GM18870 (cell line): ENCODE measurements at regions not wholly inside any gene's neighbourhood (a gene's known extent, or its start where the extent isn't known, plus 50 kb on each side); places are given as distances from the start of the nearest gene placed in this dataset.
"Not testable (repeated sequence)": the region's sequence is repeated elsewhere in the genome, so short reads cannot be mapped to it uniquely, and the experiment has no call there.

Experiments used
- ATAC-seq: cut with Tn5 transposase; IDR thresholded peaks from one replicate; pipeline ENCODE4 v1.9.1; 2021; ENCODE audit warnings: moderate library complexity; ENCODE audit not compliant: unreplicated experiment

DNA sequence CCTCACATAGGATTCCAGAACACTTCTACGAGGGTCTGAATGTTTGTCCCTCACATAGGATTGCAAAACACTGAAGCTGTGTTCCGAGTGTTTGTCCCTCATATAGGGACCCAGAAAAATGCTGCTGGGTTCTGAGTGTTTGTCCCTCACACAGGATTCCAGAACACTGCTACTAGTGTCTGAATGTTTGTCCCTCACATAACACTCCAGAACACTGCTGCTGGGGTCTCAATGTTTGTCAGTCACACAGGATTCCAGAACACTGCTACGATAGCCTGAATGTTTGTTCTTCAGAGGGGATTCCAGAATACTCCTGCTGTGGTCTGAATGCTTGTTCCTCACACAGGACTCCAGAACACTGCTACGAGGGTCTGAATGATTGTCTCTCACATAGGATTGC, 218.7 kb downstream of the FOXD4L6 start:
- no peak for ATAC-seq

DNA sequence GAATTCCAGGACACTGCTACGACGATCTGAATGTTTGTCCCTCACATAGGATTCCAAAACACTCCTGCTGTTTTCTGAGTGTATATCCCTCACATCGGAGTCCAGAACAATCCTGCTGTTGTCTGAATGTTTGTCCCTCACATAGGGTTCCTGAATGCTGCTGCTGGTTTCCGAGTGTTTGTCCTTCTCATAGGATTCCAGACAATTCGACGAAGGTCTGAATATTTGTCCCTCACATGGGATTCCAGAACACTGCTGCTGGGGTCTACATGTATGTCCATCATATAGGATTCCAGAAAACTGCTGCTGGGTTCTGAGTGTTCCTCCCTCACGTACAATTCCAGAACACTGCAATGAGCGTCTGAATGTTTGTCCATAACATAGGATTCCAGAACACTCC, 219.4 kb downstream of the FOXD4L6 start:
- not testable (repeated sequence) for ATAC-seq

DNA sequence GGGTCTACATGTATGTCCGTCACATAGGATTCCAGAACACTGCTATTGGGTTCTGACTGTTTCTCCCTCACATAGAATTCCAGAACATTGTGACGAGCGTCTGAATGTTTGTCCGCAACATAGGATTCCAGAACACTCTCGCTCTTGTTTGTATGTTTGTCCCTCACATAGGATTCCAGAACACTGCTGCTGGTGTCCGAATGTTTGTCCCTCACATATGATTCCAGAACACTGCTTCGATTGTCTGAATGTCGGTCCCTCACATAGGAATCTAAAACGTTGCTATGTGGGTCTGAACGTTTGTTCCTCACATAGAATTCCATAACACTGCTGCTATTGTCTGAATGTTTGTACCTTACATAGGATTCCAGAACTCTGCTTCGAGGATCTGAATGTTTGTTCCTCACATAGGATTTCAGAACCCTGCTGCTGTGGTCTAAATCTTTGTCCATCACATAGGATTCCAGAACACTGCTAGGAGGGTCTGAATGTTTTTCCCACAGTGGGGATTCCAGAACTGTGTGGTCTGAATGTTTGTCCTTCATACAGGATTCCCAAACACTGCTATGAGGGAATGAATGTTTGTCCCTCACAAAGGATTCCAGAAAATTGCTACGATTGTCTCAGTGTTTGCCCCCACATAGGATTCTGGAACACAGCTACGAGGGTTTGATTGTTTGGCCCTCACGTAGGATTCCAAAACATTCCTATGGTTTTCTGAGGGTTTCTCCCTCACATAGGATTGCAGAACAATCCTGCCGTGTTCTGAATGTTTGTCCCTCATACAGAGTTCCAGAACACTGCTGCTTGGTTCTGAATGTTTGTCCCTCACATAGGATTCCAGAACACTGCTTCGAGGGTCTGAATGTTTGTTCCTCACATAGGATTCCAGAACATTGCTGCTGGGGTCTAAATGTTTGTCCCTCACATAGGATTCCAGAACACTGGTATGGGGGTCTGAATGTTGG, 220.5 kb downstream of the FOXD4L6 start:
- no peak for ATAC-seq

DNA sequence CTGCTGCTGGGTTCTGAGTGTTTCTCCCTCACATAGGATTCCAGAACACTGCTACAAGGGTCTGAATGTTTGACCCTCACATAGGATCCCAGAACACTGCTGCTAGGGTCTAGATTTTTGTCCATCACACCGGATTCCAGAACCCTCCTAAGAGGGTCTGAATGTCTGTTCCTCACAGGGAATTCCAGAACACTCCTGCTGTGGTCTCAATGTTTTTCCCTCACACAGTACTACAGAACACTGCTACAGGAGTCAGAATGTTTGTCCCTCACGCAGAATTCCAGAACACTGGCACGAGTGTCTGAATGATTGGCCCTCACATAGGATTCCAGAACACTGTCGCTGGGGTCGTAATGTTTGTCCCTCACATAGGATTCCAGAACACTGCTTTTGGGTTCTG, 221.6 kb downstream of the FOXD4L6 start:
- not testable (repeated sequence) for ATAC-seq

DNA sequence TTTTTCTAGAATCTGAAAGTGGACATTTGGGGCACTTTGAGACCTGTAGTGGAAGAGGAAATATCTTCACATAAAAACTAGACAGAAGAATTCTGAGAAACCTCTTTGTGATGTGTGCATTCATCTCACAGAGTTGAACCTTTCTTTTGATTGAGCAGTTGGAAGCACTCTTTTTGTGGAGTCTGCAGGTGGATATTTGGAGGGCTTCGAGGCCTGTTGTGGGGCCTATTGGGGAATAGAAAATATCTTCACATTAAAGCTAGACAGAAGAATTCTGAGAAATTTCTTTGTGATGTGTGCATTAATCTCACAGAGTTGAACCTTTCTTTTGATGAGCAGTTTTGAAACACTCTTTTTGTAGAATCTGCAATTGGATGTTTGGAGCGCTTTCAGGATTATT, 236.2 kb downstream of the FOXD4L6 start:
- ATAC-seq: not testable (repeated sequence)

DNA sequence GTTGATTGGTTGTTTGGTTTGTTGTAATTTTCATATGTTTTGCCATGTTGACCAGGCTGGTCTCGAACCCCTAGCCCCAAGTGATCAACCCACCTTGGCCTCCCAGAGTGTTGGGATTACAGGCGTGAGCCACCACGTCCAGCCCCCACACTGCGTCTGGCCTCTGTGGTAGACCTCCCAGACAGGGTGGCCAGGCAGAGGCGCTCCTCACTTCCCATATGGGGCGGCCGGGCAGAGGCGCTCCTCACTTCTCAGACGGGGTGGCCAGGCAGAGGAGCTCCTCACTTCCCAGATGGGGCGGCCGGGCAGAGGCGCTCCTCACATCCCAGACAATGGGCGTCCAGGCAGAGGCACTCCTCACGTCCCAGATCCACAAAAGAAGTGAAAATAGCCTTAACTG, 242.6 kb downstream of the FOXD4L6 start:
- not testable (repeated sequence) for ATAC-seq

DNA sequence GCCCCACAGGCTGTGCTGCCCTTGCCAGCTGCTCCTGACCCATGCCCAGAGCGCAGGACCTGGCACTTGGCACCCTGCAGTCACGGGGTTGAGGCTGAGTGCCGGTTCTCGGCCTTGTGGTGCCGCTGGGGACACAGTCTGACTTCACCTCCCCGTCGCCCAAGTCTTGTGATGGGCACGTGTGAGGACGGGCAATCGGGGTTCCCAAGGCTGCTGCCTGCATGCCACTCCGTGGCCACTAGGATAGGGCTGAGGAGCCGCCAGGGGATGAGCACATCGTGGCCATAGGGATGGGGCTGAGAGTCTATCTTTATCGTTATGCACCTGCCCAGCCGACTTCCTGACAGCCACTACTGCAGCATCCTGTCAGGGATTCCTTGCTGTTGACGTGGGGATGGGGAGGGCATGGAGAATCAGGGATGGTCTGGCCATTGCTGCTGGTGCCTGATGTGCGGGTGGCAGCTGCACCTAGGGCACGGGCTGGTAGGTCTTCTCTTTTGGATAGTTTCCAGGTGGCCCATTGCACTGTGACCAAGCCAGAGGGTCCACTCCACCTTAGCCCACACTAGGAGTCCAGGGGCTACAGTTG, 243.5 kb downstream of the FOXD4L6 start:
- not testable (repeated sequence) for ATAC-seq

DNA sequence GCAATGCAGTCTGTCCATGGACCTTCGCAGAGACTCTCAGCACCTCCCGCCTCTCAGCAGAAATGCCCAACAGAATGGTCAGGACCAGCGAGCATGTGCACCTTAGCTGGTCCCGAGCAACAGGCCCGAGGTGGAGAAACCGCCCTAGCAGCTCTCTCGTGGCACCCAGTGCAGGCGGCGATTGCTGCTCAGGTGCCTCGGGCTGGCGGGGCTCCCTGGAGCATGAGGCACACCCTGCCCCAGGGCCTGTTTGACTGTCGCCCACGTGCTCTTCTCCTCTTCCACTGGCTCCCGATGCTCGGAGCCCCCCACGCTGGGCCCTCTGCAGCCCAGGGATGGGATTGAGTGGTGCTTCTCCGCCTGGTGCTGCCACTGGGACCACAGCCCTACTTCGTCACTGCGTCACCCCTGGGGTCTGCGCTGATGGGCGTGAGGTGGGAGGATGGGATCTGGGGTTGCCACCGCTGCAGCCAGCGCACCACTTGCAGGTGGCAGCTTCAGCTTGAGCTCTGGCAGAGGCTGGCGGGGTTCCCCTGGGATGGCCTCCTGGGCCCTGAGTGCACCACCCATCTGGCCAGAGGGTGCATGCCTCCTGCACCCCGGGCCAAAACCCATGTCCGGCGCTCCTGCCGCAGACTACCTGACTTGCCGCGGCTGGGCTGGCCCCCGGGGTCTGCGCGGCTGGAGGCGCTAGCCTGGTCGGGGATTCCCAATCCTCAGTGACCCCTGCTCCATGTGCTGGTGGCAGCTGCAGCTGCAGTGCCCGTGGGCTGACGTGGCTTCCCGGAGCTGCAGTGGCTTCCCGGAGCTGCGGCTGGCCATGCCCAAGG, 244.2 kb downstream of the FOXD4L6 start:
- ATAC-seq: no peak

DNA sequence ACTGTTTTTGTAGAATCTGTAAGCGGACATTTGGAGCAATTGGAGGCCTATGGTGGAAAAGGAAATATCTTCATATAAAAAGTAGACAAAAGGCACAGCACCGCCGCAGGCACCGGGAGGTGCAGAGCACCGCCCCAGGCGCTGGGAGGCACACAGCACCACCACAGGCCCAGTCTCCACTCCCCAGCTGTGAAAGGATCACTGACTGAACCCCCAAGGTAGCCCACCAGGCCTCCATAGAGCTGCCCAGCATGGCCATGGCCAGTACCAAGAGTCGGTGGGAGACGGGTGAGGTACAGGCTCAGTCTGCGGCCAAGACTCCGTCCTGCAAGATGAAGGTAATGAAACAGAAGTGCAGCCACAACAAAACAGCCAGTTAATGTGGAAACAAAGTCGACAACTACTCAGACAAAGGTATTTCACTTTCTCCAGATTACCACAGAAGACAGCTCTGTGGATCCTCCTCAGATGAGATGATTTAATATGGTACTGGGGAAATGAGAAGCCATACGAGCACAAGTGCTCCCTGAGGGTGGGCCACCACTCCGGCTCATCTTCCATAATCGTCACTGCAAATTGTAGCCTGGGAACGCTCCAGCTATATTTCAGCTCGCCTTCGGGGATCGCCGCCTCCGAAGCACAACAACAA, 244.9 kb downstream of the FOXD4L6 start:
- not testable (repeated sequence) for ATAC-seq

DNA sequence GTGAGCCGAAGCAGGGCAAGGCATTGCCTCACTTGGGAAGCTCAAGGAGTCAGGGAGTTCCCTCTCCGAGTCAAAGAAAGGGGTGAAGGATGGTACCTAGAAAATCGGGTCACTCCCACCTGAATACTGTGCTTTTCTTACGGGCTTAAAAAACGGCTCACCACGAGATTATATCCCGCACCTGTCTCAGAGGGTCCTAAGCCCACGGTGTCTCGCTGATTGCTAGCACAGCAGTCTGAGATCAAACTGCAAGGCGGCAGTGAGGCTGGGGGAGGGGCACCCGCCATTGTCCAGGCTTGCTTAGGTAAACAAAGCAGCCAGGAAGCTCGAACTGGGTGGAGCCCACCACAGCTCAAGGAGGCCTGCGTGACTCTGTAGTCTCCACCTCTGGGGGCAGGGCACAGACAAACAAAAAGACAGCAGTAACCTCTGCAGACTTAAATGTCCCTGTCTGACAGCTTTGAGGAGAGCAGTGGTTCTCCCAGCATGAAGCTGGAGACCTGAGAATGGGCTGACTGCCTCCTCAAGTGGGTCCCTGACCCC, 254.7 kb downstream of the FOXD4L6 start:
- ATAC-seq: not testable (repeated sequence)

DNA sequence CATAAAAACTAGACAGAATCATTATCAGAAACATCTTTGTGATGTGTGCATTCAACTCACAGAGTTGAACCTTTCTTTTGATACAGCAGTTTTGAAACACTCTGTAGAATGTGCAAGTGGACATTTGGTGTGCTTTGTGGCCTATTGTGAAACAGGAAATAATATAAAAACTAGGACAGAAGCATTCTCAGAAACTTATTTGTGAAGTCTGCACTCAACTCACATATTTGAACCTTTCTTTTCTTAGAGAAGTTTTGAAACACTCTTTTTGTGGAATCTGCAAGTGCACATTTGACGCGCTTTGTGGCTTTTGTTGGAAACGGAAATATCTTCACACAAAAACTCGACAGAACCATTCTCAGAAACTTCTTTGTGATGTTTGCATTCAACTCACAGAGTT, 260.0 kb downstream of the FOXD4L6 start:
- ATAC-seq: not testable (repeated sequence)
